ENCODE measurements at regions not wholly inside any gene's neighbourhood (a gene's known extent, or its start where the extent isn't known, plus 50 kb on each side); places are given as distances from the start of the nearest gene placed in this dataset.
"Not testable (repeated sequence)": the region's sequence is repeated elsewhere in the genome, so short reads cannot be mapped to it uniquely, and the experiment has no call there.

DNA sequence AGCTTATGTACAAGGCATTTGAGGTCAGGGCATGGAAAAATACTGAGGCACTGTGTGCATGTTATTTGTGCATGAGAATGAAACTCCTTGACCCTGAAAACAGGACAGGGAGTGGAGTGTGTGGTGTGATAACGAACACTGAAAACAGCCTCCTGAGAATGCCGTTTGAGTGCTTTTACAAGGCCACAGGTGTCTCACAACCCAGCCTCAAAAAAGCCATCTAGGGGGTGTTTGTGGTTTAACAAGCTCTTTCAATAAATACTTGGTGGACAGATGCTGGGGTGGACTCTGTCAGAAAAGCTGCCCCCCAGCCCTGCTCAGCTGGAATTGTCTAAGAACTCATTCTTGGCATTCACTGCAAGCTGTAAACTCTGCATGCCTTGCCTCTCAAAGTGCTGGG, 94.0 kb upstream of the SLC25A48 start:
- no peaks in the 10 kb centered on the region for H3K4me1 ChIP-seq
- no peak overlapping the region for H3K27ac ChIP-seq
- peaks cover 0 to 10% (median 0%) of the 10 kb centered on the region in 4 donors for H3K9me3 ChIP-seq
- TF ChIP-seq POLR2A (IDR thresholded peaks at IDR 0.05) (no peak), EP300 (IDR thresholded peaks at IDR 0.05) (no peak)
- TF ChIP-seq, protein P1, sequence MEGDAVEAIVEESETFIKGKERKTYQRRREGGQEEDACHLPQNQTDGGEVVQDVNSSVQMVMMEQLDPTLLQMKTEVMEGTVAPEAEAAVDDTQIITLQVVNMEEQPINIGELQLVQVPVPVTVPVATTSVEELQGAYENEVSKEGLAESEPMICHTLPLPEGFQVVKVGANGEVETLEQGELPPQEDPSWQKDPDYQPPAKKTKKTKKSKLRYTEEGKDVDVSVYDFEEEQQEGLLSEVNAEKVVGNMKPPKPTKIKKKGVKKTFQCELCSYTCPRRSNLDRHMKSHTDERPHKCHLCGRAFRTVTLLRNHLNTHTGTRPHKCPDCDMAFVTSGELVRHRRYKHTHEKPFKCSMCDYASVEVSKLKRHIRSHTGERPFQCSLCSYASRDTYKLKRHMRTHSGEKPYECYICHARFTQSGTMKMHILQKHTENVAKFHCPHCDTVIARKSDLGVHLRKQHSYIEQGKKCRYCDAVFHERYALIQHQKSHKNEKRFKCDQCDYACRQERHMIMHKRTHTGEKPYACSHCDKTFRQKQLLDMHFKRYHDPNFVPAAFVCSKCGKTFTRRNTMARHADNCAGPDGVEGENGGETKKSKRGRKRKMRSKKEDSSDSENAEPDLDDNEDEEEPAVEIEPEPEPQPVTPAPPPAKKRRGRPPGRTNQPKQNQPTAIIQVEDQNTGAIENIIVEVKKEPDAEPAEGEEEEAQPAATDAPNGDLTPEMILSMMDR (IDR thresholded peaks at IDR 0.05): no peak
- H3K27me3 ChIP-seq: no peaks in the 10 kb centered on the region
- DNase-seq (ENCODE audit: low spot score in 2 of 2): no peak
- H3K36me3 ChIP-seq: no peaks in the 10 kb centered on the region
- 40 to 50% methylated on average over 2 of the region's 2 CpGs for WGBS, 2 donors
- no peak overlapping the region for H3K4me3 ChIP-seq

DNA sequence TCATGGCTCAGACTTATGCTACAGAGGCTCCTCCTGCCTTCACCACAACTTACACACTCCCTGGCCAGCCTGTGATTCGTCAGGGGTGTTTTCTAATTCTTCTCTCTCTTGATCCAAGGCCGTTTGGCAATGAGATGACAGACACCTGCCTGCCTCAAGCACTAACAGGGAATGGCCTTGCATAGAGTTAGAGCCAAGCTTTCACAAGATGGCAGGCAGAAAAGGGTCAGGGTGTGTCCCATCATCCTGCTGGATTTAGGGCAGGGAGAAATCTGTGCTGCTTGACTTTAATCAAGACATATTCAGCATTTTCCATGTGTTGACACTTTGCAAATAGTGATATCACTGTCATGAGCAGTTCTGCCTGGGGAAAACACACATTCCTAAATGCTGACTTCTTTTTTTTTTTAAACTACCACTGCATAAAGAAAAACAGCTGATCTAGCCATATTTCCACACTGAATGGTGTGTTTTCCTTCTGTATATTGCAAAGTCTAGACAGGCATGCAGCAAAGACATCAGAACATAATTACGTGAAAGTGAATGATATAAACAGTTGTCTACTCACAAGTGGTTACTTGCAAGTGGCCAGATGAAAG, 95.0 kb upstream of the SLC25A48 start:
- no peak for TF ChIP-seq POLR2A (IDR thresholded peaks at IDR 0.05)
- no peak for TF ChIP-seq EP300 (IDR thresholded peaks at IDR 0.05)
- TF ChIP-seq, protein P1 (IDR thresholded peaks at IDR 0.05): no peak
- Histone ChIP-seq H3K27ac (no peak overlapping the region), H3K4me3 (no peak overlapping the region), H3K36me3 (no peaks in the 10 kb centered on the region), H3K9me3 (peaks cover 0 to under 1% (median 0%) of the 10 kb centered on the region in 4 donors), H3K27me3 (no peaks in the 10 kb centered on the region), H3K4me1 (no peaks in the 10 kb centered on the region)
- DNase-seq (ENCODE audit: low spot score in 2 of 2): no peak
- 53 to 55% methylated on average over 3 of the region's 3 CpGs for WGBS, 2 donors

DNA sequence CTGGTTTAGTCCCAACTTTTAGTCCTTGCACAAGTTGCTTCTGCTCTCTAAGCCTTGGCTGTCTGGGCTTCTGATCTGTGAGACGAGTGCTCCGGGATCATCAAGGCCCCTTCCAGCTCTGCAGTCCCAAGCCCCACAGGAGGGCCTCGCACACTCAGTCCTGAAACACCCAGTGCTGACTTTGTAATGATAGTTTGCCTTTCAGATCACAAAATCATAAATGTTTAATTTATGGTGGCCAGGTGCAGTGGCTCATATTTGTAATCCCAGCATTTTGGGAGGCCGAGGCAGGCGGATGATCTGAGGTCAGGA, 95.9 kb upstream of the SLC25A48 start:
- Histone ChIP-seq H3K9me3 (no peaks in the 10 kb centered on the region), H3K27ac (no peak overlapping the region), H3K4me3 (no peak overlapping the region), H3K4me1 (no peaks in the 10 kb centered on the region), H3K27me3 (no peaks in the 10 kb centered on the region), H3K36me3 (no peaks in the 10 kb centered on the region)
- DNase-seq (ENCODE audit: low spot score in 2 of 2): no peak
- no peak for TF ChIP-seq POLR2A (IDR thresholded peaks at IDR 0.05)
- no peak for TF ChIP-seq EP300 (IDR thresholded peaks at IDR 0.05)
- TF ChIP-seq, protein P1 (IDR thresholded peaks at IDR 0.05): no peak
- 86 to 90% methylated on average over 5 of the region's 5 CpGs for WGBS, 2 donors

DNA sequence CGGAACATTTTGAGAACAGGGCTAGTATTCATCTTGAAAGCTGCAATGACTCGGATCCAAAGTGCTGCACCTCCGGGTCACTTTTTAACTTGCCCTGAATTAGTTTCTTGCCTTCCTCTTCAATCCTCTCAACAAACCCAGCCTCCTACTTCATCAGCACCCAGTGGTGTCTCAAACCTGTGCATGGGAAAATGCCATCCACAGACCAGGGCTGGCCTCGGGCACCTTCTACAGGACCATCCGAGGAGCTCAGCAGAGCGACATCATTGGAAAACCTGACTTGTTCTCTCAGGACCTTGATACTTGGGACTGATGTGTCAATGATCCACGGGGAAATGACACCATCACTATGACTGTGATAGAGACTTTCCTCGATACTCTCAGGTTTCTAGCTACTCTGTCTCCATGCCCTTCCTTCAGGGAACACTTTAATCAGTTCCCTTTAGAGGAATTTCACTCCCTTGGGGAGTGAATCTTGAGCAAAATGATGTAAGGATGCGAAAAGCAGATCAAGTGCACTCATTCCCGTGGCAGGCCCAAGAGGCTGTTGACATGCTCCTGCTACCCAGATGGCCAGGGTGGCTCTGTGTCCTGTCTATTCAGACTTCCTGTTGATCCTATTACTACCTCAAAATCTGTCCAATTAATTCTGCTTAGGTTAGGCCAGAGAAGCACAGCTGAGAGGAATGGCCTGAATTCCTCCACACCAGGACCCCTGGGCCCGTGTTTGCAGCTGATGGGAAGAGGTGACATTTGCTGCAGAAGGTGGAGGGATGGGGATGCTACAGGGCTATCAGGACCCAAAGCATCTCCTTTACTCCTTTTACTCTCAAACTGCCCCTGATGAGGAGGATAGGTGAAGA, 96.5 kb upstream of the SLC25A48 start:
- TF ChIP-seq POLR2A (IDR thresholded peaks at IDR 0.05) (no peak), EP300 (IDR thresholded peaks at IDR 0.05) (no peak)
- TF ChIP-seq, protein P1 (IDR thresholded peaks at IDR 0.05): no peak
- no peak overlapping the region for H3K4me3 ChIP-seq
- H3K9me3 ChIP-seq: no peaks in the 10 kb centered on the region
- H3K27me3 ChIP-seq: no peaks in the 10 kb centered on the region
- H3K27ac ChIP-seq: no peak overlapping the region
- WGBS, 2 donors: 88 to 89% methylated on average over 11 of the region's 11 CpGs
- H3K4me1 ChIP-seq: no peaks in the 10 kb centered on the region
- no peak for DNase-seq (ENCODE audit: low spot score in 2 of 2)
- H3K36me3 ChIP-seq: no peaks in the 10 kb centered on the region

DNA sequence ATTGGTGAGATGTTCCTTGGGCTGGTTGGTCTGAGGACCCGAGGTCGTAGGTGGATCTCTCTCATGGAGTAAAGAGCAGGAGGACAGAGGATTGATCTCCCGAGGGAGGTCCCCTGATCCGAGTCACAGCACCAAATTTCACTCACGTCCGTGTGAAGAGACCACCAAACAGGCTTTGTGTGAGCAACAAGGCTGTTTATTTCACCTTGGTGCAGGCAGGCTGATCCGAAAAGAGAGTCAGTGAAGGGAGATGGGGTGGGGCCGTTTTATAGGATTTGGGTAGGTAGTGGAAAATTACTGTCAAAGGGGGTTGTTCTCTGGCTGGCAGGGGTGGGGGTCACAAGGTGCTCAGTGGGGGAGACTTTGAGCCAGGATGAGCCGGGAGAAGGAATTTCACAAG, 97.5 kb upstream of the SLC25A48 start:
- not testable (repeated sequence) for H3K9me3 ChIP-seq; H3K4me1 ChIP-seq; DNase-seq (ENCODE audit: low spot score in 2 of 2); H3K27ac ChIP-seq; H3K4me3 ChIP-seq; H3K36me3 ChIP-seq; H3K27me3 ChIP-seq
- WGBS, 2 donors: 60 to 70% methylated on average over 9 of the region's 9 CpGs
